Caco-2 (cell line): ENCODE measurements at regions not wholly inside any gene's neighbourhood (a gene's known extent, or its start where the extent isn't known, plus 50 kb on each side); places are given as distances from the start of the nearest gene placed in this dataset.

Source experiments
- BruUV-seq: library from RNA; stranded (reverse); fragments of 400-500 nt; replicated peaks from 2 replicates; lab custom pipeline; 2021; lab: Mats Ljungman, UMichigan
- CTCF ChIA-PET: fragments of 300-600 bp; sonication (Branson Sonifier 250); formaldehyde crosslinking; loops from one replicate; lab custom pipeline; 2022; ENCODE audit warnings: antibody characterized with exemption; lab: Charles Lee
- POLR2A ChIA-PET: fragments of 300-600 bp; sonication (Branson Sonifier 250); formaldehyde crosslinking; loops from one replicate; lab custom pipeline; 2022; ENCODE audit warnings: antibody characterized with exemption; lab: Charles Lee
- DNase-seq, 2 experiments: peaks; one replicate each; pipeline versions ENCODE4 v3.0.0 to v3.0.0-alpha.2; 2020 to 2022
- H3K27me3 ChIP-seq: replicated peaks from 2 replicates; pipeline ENCODE4 v1.6.0; 2011; ENCODE audit warnings: low read length; ENCODE audit not compliant: control insufficient read depth, insufficient read depth
- H3K36me3 ChIP-seq: 2 replicates; pipeline ENCODE4 v1.5.1; 2011; ENCODE audit warnings: low read length; ENCODE audit not compliant: control insufficient read depth, insufficient read depth
- H3K4me1 ChIP-seq: fragments of 250-450 bp; sonication (Bioruptor Pico); 2 replicates; pipeline ENCODE4 v1.5.1; 2020; ENCODE audit warnings: mild to moderate bottlenecking
- H3K4me3 ChIP-seq: 2 replicates; pipeline ENCODE4 v1.5.1; 2011; ENCODE audit warnings: low read depth, mild to moderate bottlenecking, control low read depth, low read length
- H3K9me3 ChIP-seq: fragments of 250-450 bp; sonication (Bioruptor Pico); 2 replicates; pipeline ENCODE4 v1.5.1; 2020; ENCODE audit warnings: mild to moderate bottlenecking, moderate library complexity
- H3K27ac Mint-ChIP-seq: one replicate; pipeline ENCODE4 v1.8.0; 2022; ENCODE audit warnings: mixed read lengths; ENCODE audit not compliant: unreplicated experiment
- H3K27me3 Mint-ChIP-seq: one replicate; pipeline ENCODE4 v1.8.0; 2022; ENCODE audit warnings: mixed read lengths; ENCODE audit not compliant: insufficient read depth, unreplicated experiment
- H3K36me3 Mint-ChIP-seq: one replicate; pipeline ENCODE4 v1.8.0; 2022; ENCODE audit warnings: mild to moderate bottlenecking, mixed read lengths; ENCODE audit not compliant: insufficient read depth, unreplicated experiment
- H3K4me1 Mint-ChIP-seq: one replicate; pipeline ENCODE4 v1.8.0; 2022; ENCODE audit warnings: low read depth, mixed read lengths; ENCODE audit not compliant: unreplicated experiment
- H3K4me3 Mint-ChIP-seq: one replicate; pipeline ENCODE4 v1.8.0; 2022; ENCODE audit warnings: mild to moderate bottlenecking, moderate library complexity, mixed read lengths; ENCODE audit not compliant: unreplicated experiment
- H3K9me3 Mint-ChIP-seq: one replicate; pipeline ENCODE4 v1.8.0; 2022; ENCODE audit warnings: mixed read lengths; ENCODE audit not compliant: unreplicated experiment
- CTCF ChIP-seq, 2 experiments: fragments of 200-600 bp in 1 of 2; IDR thresholded peaks; 1 replicate in 1 of 2; 2 replicates in 1 of 2; pipeline versions ENCODE4 v1.5.1 to v1.8.0; 2011 to 2022; ENCODE audit warnings: antibody characterized with exemption in 1 of 2, control low read depth in 1 of 2, inconsistent platforms in 1 of 2, low read depth in 1 of 2, low read length in 1 of 2, mild to moderate bottlenecking in 1 of 2, moderate library complexity in 1 of 2; ENCODE audit not compliant: insufficient read depth in 1 of 2, severe bottlenecking in 1 of 2, unreplicated experiment in 1 of 2
- intact Hi-C: fragments of 100-400 bp; cut with micrococcal nuclease; formaldehyde crosslinking; loops from one replicate; pipeline ENCODE4 v1.10.0; 2022; ENCODE audit not compliant: unreplicated experiment

- POLR2A ChIA-PET, result no interaction called here
- CTCF ChIA-PET, result no interaction called here
Observed at GRCh38 chr2:158912765-158913164, 55.7 kb upstream of the TANC1 start.

GRCh38 chr2:158914066-158914465 lies 54.4 kb upstream of the TANC1 start:
- no peaks in the 10 kb centered on the region for H3K4me1 ChIP-seq
- TF ChIP-seq CTCF (IDR thresholded peaks at IDR 0.05; ENCODE audit: insufficient read depth in 1 of 2, low read depth in 1 of 2, low read length in 1 of 2, severe bottlenecking in 1 of 2, unreplicated experiment in 1 of 2), result no peak
- intact Hi-C loops, result no loop called here
- POLR2A ChIA-PET, result no interaction called here
- BruUV-seq, result no TSS peak
- no peaks in the 10 kb centered on the region for H3K27me3 ChIP-seq
- H3K27ac Mint-ChIP-seq, result no peak overlapping the region
- H3K4me1 Mint-ChIP-seq, result no peaks in the 10 kb centered on the region
- DNase-seq, result no peak
- no peak overlapping the region for H3K4me3 ChIP-seq
- no peaks in the 10 kb centered on the region for H3K36me3 ChIP-seq
- CTCF ChIA-PET, result interaction anchor here (0.6 kb wide), 1 partner anchor 93 kb away, joined by 4 read pairs; no protein-coding TSS in a partner anchor
- no peaks in the 10 kb centered on the region for H3K9me3 Mint-ChIP-seq
- H3K36me3 Mint-ChIP-seq, result no peaks in the 10 kb centered on the region
- H3K27me3 Mint-ChIP-seq, result no peaks in the 10 kb centered on the region
- no peaks in the 10 kb centered on the region for H3K9me3 ChIP-seq
- no peak overlapping the region for H3K4me3 Mint-ChIP-seq

More at GRCh38 chr2:158912765-158913164, 55.7 kb upstream of the TANC1 start:
- no peak overlapping the region for H3K27ac Mint-ChIP-seq
- no peaks in the 10 kb centered on the region for H3K9me3 ChIP-seq
- H3K36me3 ChIP-seq, result no peaks in the 10 kb centered on the region
- DNase-seq, result no peak
- H3K9me3 Mint-ChIP-seq, result no peaks in the 10 kb centered on the region
- no peak overlapping the region for H3K4me3 Mint-ChIP-seq
- intact Hi-C loops, result no loop called here
- no peak for TF ChIP-seq CTCF (IDR thresholded peaks at IDR 0.05; ENCODE audit: insufficient read depth in 1 of 2, low read depth in 1 of 2, low read length in 1 of 2, severe bottlenecking in 1 of 2, unreplicated experiment in 1 of 2)
- no peaks in the 10 kb centered on the region for H3K36me3 Mint-ChIP-seq
- H3K27me3 Mint-ChIP-seq, result no peaks in the 10 kb centered on the region
- no peak overlapping the region for H3K4me3 ChIP-seq
- BruUV-seq, result no TSS peak
- H3K27me3 ChIP-seq, result no peaks in the 10 kb centered on the region
- H3K4me1 Mint-ChIP-seq, result no peaks in the 10 kb centered on the region
- H3K4me1 ChIP-seq, result no peaks in the 10 kb centered on the region

GRCh38 chr2:158914731-158915130 lies 53.7 kb upstream of the TANC1 start:
- ChIA-PET POLR2A (no interaction called here), CTCF (no interaction called here)
- Histone ChIP-seq H3K36me3 (no peaks in the 10 kb centered on the region), H3K4me3 (no peak overlapping the region), H3K27me3 (no peaks in the 10 kb centered on the region), H3K9me3 (no peaks in the 10 kb centered on the region), H3K4me1 (no peaks in the 10 kb centered on the region)
- Mint-ChIP-seq H3K27ac (no peak overlapping the region), H3K4me3 (no peak overlapping the region), H3K36me3 (no peaks in the 10 kb centered on the region), H3K9me3 (no peaks in the 10 kb centered on the region), H3K4me1 (no peaks in the 10 kb centered on the region), H3K27me3 (no peaks in the 10 kb centered on the region)
- no peak for DNase-seq
- intact Hi-C loops, result no loop called here
- no TSS peak for BruUV-seq
- no peak for TF ChIP-seq CTCF (IDR thresholded peaks at IDR 0.05; ENCODE audit: insufficient read depth in 1 of 2, low read depth in 1 of 2, low read length in 1 of 2, severe bottlenecking in 1 of 2, unreplicated experiment in 1 of 2)
